ENCODE measurements at regions not wholly inside any gene's neighbourhood (a gene's known extent, or its start where the extent isn't known, plus 50 kb on each side); places are given as distances from the start of the nearest gene placed in this dataset.

- TF ChIP-seq POLR2AphosphoS5 (IDR thresholded peaks at IDR 0.05; ENCODE audit: low read depth, low read length) (no peak), TAF1 (IDR thresholded peaks at IDR 0.05; ENCODE audit: borderline replicate concordance, insufficient read depth, low read length) (no peak), REST (IDR thresholded peaks at IDR 0.05; ENCODE audit: insufficient read depth in 1 of 2, low read depth in 2 of 2, low read length in 2 of 2) (no peak), FOXP2 (optimal IDR thresholded peaks at IDR 0.05; ENCODE audit: borderline replicate concordance, extremely low read depth, extremely low read length, insufficient read depth) (no peak), SIN3A (IDR thresholded peaks at IDR 0.05; ENCODE audit: borderline replicate concordance, insufficient read depth, low read length) (no peak)
Observed at GRCh38 chr13:58744686-58745085, 1113.1 kb downstream of the PCDH17 start.

- TF ChIP-seq REST (IDR thresholded peaks at IDR 0.05; ENCODE audit: insufficient read depth in 1 of 2, low read depth in 2 of 2, low read length in 2 of 2) (no peak), FOXP2 (optimal IDR thresholded peaks at IDR 0.05; ENCODE audit: borderline replicate concordance, extremely low read depth, extremely low read length, insufficient read depth) (no peak), SIN3A (IDR thresholded peaks at IDR 0.05; ENCODE audit: borderline replicate concordance, insufficient read depth, low read length) (no peak), TAF1 (IDR thresholded peaks at IDR 0.05; ENCODE audit: borderline replicate concordance, insufficient read depth, low read length) (no peak)
Observed at GRCh38 chr13:58767566-58767965, 1136.0 kb downstream of the PCDH17 start.

- TF ChIP-seq REST (IDR thresholded peaks at IDR 0.05; ENCODE audit: insufficient read depth in 1 of 2, low read depth in 2 of 2, low read length in 2 of 2) = no peak
Observed at GRCh38 chr13:58773280-58773859, 1141.8 kb downstream of the PCDH17 start.

GRCh38 chr13:58782736-58783135, 1151.2 kb downstream of the PCDH17 start:
- no peak for TF ChIP-seq FOXP2 (optimal IDR thresholded peaks at IDR 0.05; ENCODE audit: borderline replicate concordance, extremely low read depth, extremely low read length, insufficient read depth)
- TF ChIP-seq REST (IDR thresholded peaks at IDR 0.05; ENCODE audit: insufficient read depth in 1 of 2, low read depth in 2 of 2, low read length in 2 of 2) = no peak
- no peak for TF ChIP-seq SIN3A (IDR thresholded peaks at IDR 0.05; ENCODE audit: borderline replicate concordance, insufficient read depth, low read length)
- TF ChIP-seq POLR2AphosphoS5 (IDR thresholded peaks at IDR 0.05; ENCODE audit: low read depth, low read length) = no peak

- no peak for TF ChIP-seq TAF1 (IDR thresholded peaks at IDR 0.05; ENCODE audit: borderline replicate concordance, insufficient read depth, low read length)
- no peak for TF ChIP-seq FOXP2 (optimal IDR thresholded peaks at IDR 0.05; ENCODE audit: borderline replicate concordance, extremely low read depth, extremely low read length, insufficient read depth)
- no peak for TF ChIP-seq REST (IDR thresholded peaks at IDR 0.05; ENCODE audit: insufficient read depth in 1 of 2, low read depth in 2 of 2, low read length in 2 of 2)
- no peak for TF ChIP-seq POLR2AphosphoS5 (IDR thresholded peaks at IDR 0.05; ENCODE audit: low read depth, low read length)
Observed at GRCh38 chr13:58792854-58793253, 1161.3 kb downstream of the PCDH17 start.
